H54 (cell line): ENCODE measurements at regions not wholly inside any gene's neighbourhood (a gene's known extent, or its start where the extent isn't known, plus 50 kb on each side); places are given as distances from the start of the nearest gene placed in this dataset.
"Not testable (repeated sequence)": the region's sequence is repeated elsewhere in the genome, so short reads cannot be mapped to it uniquely, and the experiment has no call there.

Source experiments
- DNase-seq: peaks from one replicate; pipeline ENCODE4 v3.0.0; 2011; ENCODE audit warnings: low spot score, mixed read lengths; ENCODE audit not compliant: insufficient read length
- FAIRE-seq: peaks from 3 replicates; lab custom pipeline; 2011; peaks lifted over from hg19 to GRCh38; lab: Jason Lieb, UNC
- POLR2A ChIP-seq: IDR thresholded peaks from 2 replicates; pipeline ENCODE4 v1.6.1; 2011; ENCODE audit warnings: low read depth, mild to moderate bottlenecking, low read length

- FAIRE-seq, result no peak
Measured at GRCh38 chr10:46218921-46219320, 67.9 kb upstream of the ANTXRL start.

GRCh38 chr10:46219431-46219990 lies 67.3 kb upstream of the ANTXRL start:
- DNase-seq, FAIRE-seq: not testable (repeated sequence)

More at GRCh38 chr10:46218921-46219320, 67.9 kb upstream of the ANTXRL start:
- no peak for TF ChIP-seq POLR2A
- DNase-seq, result no peak

- no peak for TF ChIP-seq POLR2A
- DNase-seq (no peak), FAIRE-seq (no peak)
Measured at GRCh38 chr10:46220187-46220586, 66.6 kb upstream of the ANTXRL start.

- FAIRE-seq (no peak), DNase-seq (no peak)
- no peak for TF ChIP-seq POLR2A
Measured at GRCh38 chr10:46220872-46221538, 65.8 kb upstream of the ANTXRL start.

GRCh38 chr10:46222364-46222935 lies 64.3 kb upstream of the ANTXRL start:
- FAIRE-seq (no peak), DNase-seq (no peak)
- no peak for TF ChIP-seq POLR2A

- no peak for TF ChIP-seq POLR2A
- FAIRE-seq, result no peak
- DNase-seq, result peak; percentile 27
Measured at GRCh38 chr10:46223064-46223480, 63.7 kb upstream of the ANTXRL start.

DNA sequence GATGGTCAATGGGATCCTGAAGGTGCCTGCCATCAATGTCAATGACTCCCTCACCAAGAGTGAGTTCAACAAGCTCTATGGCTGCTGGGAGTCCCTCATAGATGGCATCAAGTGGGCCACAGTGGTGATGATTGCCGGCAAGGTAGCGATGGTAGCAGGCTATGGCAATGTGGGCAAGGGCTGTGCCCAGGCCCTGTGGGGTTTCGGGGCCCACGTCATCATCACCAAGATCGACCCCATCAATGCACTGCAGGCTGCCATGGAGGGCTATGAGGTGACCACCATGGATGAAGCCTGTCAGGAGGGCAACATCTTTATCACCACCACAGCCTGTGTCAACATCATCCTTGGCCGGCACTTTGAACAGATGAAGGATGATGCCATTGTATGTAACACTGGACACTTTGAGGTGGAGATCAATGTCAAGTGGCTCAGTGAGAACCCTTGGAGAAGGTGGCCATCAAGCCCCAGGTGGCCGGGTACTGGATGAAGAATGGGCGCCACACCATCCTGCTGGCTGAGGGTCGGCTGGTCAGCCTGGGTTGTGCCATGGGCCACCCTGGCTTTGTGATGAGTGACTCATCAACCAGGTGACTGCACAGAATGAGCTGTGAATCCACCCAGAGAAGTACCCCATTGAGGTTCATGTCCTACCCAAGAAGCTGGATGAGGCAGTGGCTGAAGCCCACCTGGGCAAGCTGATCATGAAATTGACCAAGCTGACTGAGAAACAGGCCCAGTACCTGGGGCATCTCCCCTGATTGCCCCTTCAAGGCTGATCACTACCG lies 63.0 kb upstream of the ANTXRL start:
- no peak for TF ChIP-seq POLR2A
- FAIRE-seq, result no peak
- DNase-seq, result no peak

GRCh38 chr10:46224414-46224682 lies 62.4 kb upstream of the ANTXRL start:
- no peak for DNase-seq
- no peak for FAIRE-seq
- TF ChIP-seq POLR2A, result no peak

DNA sequence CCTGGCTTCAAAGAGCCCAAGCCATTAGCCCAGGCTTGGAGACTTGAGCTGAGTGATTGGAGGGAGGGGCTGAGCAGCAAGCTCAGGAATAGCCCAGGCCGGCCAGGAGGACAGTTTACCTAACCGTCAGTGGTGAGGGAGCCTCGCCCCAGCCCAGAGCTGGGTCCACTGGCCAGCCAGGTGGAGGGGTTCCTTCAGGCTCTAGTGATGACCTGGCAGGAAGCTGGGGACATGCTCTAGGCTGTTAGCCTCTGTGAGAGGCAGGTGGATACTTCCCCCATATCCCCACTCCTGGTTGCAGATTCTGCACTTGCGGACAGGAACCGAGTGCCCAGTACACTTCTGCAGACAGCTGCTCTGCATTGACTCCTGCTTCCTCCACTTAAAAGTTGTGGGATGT lies 61.2 kb upstream of the ANTXRL start:
- no peak for DNase-seq
- TF ChIP-seq POLR2A, result no peak
- no peak for FAIRE-seq

DNA sequence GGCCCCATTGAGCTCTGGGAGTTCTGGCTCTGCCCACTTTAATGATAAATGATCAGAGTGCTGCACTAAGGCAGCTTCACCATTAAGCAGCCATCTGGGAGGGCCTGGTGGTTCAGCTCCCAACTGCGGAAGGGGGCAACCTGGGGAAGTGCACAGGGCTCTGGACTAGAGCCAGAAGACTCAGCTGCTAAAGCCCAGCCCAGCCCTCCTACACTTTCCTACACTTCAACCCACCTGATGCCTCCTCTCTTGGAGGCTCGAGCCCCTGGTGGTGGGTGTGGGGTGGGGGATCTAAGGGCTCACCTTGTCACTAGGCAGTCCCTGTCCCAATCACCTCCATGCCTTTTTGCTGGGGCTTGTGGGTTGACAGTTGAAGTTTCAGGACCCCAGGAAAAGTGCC lies 60.6 kb upstream of the ANTXRL start:
- FAIRE-seq (no peak), DNase-seq (no peak)
- TF ChIP-seq POLR2A, result no peak

GRCh38 chr10:46226900-46227558 lies 59.8 kb upstream of the ANTXRL start:
- DNase-seq (no peak), FAIRE-seq (no peak)
- no peak for TF ChIP-seq POLR2A

DNA sequence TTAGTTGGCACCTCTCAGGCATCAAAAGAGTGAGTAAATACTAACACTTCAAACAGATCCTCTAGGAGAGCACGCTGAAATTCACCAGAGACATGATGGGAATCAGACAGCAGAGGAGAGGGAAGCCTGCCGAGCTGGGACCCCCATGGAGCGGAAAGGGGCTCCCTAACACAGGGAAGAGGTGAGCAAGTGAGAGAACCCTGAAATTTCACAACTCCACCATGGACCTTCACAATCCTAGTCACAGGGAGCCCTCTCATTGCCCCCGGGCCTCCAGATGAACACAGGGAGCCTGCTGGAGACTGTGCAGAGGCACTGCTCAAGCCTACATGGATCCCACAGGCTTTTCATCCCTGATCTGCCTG lies 59.2 kb upstream of the ANTXRL start:
- no peak for DNase-seq
- FAIRE-seq, result no peak
- no peak for TF ChIP-seq POLR2A

GRCh38 chr10:46227936-46228562 lies 58.7 kb upstream of the ANTXRL start:
- TF ChIP-seq POLR2A, result no peak
- DNase-seq, result no peak
- no peak for FAIRE-seq
